ENCODE measurements at regions not wholly inside any gene's neighbourhood (a gene's known extent, or its start where the extent isn't known, plus 50 kb on each side); places are given as distances from the start of the nearest gene placed in this dataset.

DNA sequence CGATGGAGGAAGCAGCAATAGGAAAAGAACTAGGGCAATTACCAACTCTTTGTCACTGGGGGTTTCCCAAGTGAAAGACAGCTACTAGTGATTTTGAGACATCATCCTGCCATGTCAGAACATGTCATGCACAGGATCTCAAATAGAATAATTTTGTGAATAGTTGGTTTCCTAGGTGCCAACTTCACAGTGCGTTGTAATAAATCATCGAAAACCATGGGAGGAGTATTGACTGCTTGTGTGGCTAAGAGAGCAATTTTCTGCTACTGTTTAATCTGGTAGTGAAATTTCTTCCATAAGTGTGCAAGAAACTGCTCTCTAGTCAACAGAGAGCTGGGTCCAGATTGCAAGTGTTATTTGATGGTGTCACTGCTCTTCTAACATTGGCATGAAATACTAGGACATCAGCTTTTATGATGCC, 168.6 kb downstream of the NNT start:
- Histone ChIP-seq H3K9ac (ENCODE audit: insufficient read depth, low read depth, low read length) (no peak overlapping the region), H3K4me2 (ENCODE audit: low read depth, low read length) (no peak overlapping the region), H3K4me1 (ENCODE audit: insufficient read depth, low read length) (no peaks in the 10 kb centered on the region), H3K4me3 (replicated peaks in 1 of 3; ENCODE audit: insufficient read depth in 1 of 3, low read depth in 2 of 3, low read length in 3 of 3) (no peak overlapping the region), H3K36me3 (replicated peaks in 1 of 2; ENCODE audit: control insufficient read depth in 1 of 2, insufficient read depth in 2 of 2, low read length in 2 of 2) (no peaks in the 10 kb centered on the region), H3K9me3 (ENCODE audit: low read length) (no peaks in the 10 kb centered on the region), H4K20me1 (ENCODE audit: insufficient read depth, low read length) (no peaks in the 10 kb centered on the region), H3K27ac (ENCODE audit: extremely low read length, insufficient read depth, low read length) (no peak overlapping the region), H2AFZ (ENCODE audit: low read length) (no peak overlapping the region), H3K27me3 (ENCODE audit: control insufficient read depth in 1 of 2, insufficient read depth in 2 of 2, low read length in 2 of 2) (no peaks in the 10 kb centered on the region), H3K79me2 (ENCODE audit: insufficient read depth, low read length) (no peaks in the 10 kb centered on the region)
- intact Hi-C loops (cut with micrococcal nuclease; ENCODE audit: unreplicated experiment) = no loop called here
- BruUV-seq (replicated peaks) = no TSS peak
- 73% methylated on average over 3 of the region's 3 CpGs for WGBS (ENCODE audit: low lambda C conversion rate)
- CTCF ChIA-PET (ENCODE audit: low intra/inter-chr PET ratio, low total read pairs) = no interaction called here
- TF ChIP-seq ZSCAN20 (CRISPR knock-in tag; IDR thresholded peaks at IDR 0.05; ENCODE audit: borderline replicate concordance) (no peak), ZNF383 (CRISPR knock-in tag; IDR thresholded peaks at IDR 0.05; ENCODE audit: borderline replicate concordance) (no peak), RAD51 (IDR thresholded peaks at IDR 0.05; ENCODE audit: borderline replicate concordance) (no peak), SALL2 (CRISPR knock-in tag; IDR thresholded peaks at IDR 0.05) (no peak), FOXA3 (CRISPR knock-in tag; IDR thresholded peaks at IDR 0.05) (no peak), KLF6 (CRISPR knock-in tag; IDR thresholded peaks at IDR 0.05) (no peak), ZNF850 (CRISPR knock-in tag; conservative IDR thresholded peaks at IDR 0.05) (no peak), ZNF337 (CRISPR knock-in tag; IDR thresholded peaks at IDR 0.05; ENCODE audit: borderline replicate concordance, low read depth) (no peak), SP2 (CRISPR knock-in tag; IDR thresholded peaks at IDR 0.05) (no peak), ZNF263 (CRISPR knock-in tag; IDR thresholded peaks at IDR 0.05) (no peak), ZNF839 (CRISPR knock-in tag; IDR thresholded peaks at IDR 0.05; ENCODE audit: borderline replicate concordance) (no peak), POLR2AphosphoS2 (IDR thresholded peaks at IDR 0.05; ENCODE audit: low read depth, low read length) (no peak), MXD4 (CRISPR knock-in tag; IDR thresholded peaks at IDR 0.05) (no peak), PTBP1 (IDR thresholded peaks at IDR 0.05; ENCODE audit: low read depth, low read length, poor library complexity, severe bottlenecking) (no peak), WIZ (CRISPR knock-in tag; IDR thresholded peaks at IDR 0.05) (no peak), TCF7L2 (IDR thresholded peaks at IDR 0.05; ENCODE audit: low read depth, low read length) (no peak)
- TF ChIP-seq, protein P1, sequence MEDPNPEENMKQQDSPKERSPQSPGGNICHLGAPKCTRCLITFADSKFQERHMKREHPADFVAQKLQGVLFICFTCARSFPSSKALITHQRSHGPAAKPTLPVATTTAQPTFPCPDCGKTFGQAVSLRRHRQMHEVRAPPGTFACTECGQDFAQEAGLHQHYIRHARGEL (CRISPR knock-in tag; IDR thresholded peaks at IDR 0.05) = no peak
- TF ChIP-seq, protein P2, sequence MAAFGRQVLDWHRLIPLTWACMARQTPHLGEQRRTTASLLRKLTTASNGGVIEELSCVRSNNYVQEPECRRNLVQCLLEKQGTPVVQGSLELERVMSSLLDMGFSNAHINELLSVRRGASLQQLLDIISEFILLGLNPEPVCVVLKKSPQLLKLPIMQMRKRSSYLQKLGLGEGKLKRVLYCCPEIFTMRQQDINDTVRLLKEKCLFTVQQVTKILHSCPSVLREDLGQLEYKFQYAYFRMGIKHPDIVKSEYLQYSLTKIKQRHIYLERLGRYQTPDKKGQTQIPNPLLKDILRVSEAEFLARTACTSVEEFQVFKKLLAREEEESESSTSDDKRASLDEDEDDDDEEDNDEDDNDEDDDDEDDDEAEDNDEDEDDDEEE (CRISPR knock-in tag; IDR thresholded peaks at IDR 0.05) = no peak
- no peak for DNase-seq (ENCODE audit: low spot score)
- POLR2A ChIA-PET = no interaction called here
- no peak for ATAC-seq
- no peak for FAIRE-seq
- in situ Hi-C loops (cut with HindIII; ENCODE audit: extremely low pct_ligation_motif_present, low pct_unique_long_range_greater_than_20kb) = no loop called here

Data from HepG2 (cell line).